IMR-90 (cell line): ENCODE measurements at regions not wholly inside any gene's neighbourhood (a gene's known extent, or its start where the extent isn't known, plus 50 kb on each side); places are given as distances from the start of the nearest gene placed in this dataset.

Experiments used
- BHLHE40 ChIP-seq: fragments of 150-350 bp; IDR thresholded peaks from 2 replicates; pipeline ENCODE4 v1.6.1; 2016; ENCODE audit warnings: mild to moderate bottlenecking, low read depth, low read length
- CEBPB ChIP-seq: IDR thresholded peaks from 2 replicates; pipeline ENCODE4 v1.6.1; 2012; ENCODE audit warnings: low read depth, low read length, improper control_type of control experiment
- CHD1 ChIP-seq: IDR thresholded peaks from 2 replicates; pipeline ENCODE4 v1.6.1; 2012; ENCODE audit warnings: low read depth, low read length, improper control_type of control experiment
- CTCF ChIP-seq: conservative IDR thresholded peaks from 2 replicates; pipeline ENCODE4 v1.5.1; 2012; ENCODE audit warnings: mild to moderate bottlenecking, low read depth, low read length, improper control_type of control experiment
- FOS ChIP-seq: fragments of 150-350 bp; IDR thresholded peaks from 2 replicates; pipeline ENCODE4 v1.6.1; 2016; ENCODE audit warnings: low read depth, low read length
- MAFK ChIP-seq: IDR thresholded peaks from 2 replicates; pipeline ENCODE4 v1.6.1; 2012; ENCODE audit warnings: low read depth, low read length, improper control_type of control experiment
- MAZ ChIP-seq: IDR thresholded peaks from 2 replicates; pipeline ENCODE4 v1.6.1; 2012; ENCODE audit warnings: low read depth, mild to moderate bottlenecking, low read length, improper control_type of control experiment, moderate library complexity, borderline replicate concordance
- MXI1 ChIP-seq: IDR thresholded peaks from 2 replicates; pipeline ENCODE4 v1.6.1; 2012; ENCODE audit warnings: low read depth, mild to moderate bottlenecking, low read length, moderate library complexity, borderline replicate concordance
- POLR2A ChIP-seq: IDR thresholded peaks from 2 replicates; pipeline ENCODE4 v1.6.1; 2012; ENCODE audit warnings: mild to moderate bottlenecking, low read depth, low read length
- RAD21 ChIP-seq: IDR thresholded peaks from 2 replicates; pipeline ENCODE4 v1.6.1; 2012; ENCODE audit warnings: low read length, improper control_type of control experiment
- RCOR1 ChIP-seq: IDR thresholded peaks from 2 replicates; pipeline ENCODE4 v1.6.1; 2012; ENCODE audit warnings: mild to moderate bottlenecking, low read length, improper control_type of control experiment; ENCODE audit not compliant: insufficient replicate concordance
- RFX5 ChIP-seq: IDR thresholded peaks from 2 replicates; pipeline ENCODE4 v1.8.0; 2012; ENCODE audit warnings: low read depth, mild to moderate bottlenecking, low read length, moderate library complexity
- SMC3 ChIP-seq: fragments of 150-350 bp; IDR thresholded peaks from 2 replicates; pipeline ENCODE4 v1.6.1; 2016; ENCODE audit warnings: low read depth, mild to moderate bottlenecking, antibody characterized with exemption, low read length, moderate library complexity
- USF2 ChIP-seq: fragments of 150-350 bp; IDR thresholded peaks from 2 replicates; pipeline ENCODE4 v1.6.1; 2017; ENCODE audit warnings: mild to moderate bottlenecking, antibody characterized with exemption, low read length, low read depth

DNA sequence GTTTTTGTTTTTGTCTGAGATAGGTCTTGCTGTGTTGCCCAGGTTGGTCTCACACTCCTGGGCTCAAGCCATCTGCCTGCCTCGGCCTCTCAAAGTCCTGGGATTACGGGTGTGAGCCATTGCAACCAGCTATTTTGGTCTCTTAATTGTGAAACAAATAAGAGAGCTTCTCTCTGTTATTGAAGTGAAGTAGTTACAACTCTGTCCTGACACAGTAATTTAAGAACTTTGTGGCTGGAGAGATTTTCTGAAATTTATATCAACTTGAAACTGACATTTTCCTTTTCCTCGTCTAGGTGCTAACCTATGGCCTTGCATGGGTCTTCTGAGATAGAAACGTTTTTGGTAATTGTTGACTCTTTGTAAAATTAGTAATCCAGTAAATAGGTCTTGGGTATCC, 122.1 kb upstream of the DOK5 start:
- TF ChIP-seq CTCF = no peak
- no peak for TF ChIP-seq RAD21
- no peak for TF ChIP-seq POLR2A
- TF ChIP-seq CEBPB = no peak
- TF ChIP-seq RFX5 = no peak
- TF ChIP-seq MAZ = no peak
- no peak for TF ChIP-seq BHLHE40
- no peak for TF ChIP-seq MXI1
- TF ChIP-seq MAFK = no peak
- no peak for TF ChIP-seq FOS
- TF ChIP-seq SMC3 = no peak
- no peak for TF ChIP-seq USF2
- TF ChIP-seq CHD1 = no peak
- TF ChIP-seq RCOR1 = no peak
